Globus pallidus (tissue), 1 donor: ENCODE measurements at regions not wholly inside any gene's neighbourhood (a gene's known extent, or its start where the extent isn't known, plus 50 kb on each side); places are given as distances from the start of the nearest gene placed in this dataset.
"Not testable (repeated sequence)": the region's sequence is repeated elsewhere in the genome, so short reads cannot be mapped to it uniquely, and the experiment has no call there.

Source experiments
- DNase-seq: peaks from one replicate; pipeline ENCODE4 v3.0.0-alpha.2; 2015; ENCODE audit warnings: low spot score

DNA sequence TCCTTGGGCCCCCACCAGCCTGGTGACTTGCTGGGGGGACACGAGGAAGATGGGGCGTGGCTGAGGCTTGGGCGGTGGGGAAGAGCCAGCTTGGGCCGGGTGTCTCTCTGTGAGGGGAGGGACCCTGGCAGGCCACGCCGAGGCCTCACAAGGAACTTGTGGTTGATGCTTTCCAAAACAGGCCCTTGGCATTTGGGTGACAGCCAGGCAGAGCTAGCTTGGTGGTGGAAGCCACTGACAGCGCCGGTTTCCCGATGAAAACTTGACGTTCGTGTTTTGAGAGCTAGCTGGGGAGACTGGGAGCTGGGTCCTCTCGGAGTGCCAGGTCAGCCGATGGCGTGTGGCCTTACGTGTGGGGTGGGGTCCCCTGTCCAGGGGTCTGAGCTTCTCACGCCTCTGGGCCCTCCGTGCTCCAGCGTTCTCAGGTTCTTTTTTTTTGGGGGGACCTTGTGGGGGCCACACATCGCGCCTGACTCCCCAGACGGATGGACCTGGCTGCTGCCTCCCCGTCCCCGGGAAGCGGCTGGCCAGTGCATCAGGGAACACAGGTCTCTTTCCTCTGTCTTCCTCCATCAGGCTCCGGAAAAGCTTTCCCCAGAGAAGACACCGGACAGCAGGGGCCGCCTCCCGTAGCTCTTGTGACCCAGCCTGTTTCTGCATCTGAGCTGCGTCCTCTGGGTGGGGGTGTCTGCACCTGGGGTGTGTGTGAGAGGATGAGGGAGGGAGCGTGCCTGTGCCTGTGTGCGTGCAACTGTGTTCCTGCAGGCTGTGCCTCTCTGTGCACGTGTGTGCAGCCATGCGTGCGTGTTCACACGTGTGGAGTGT lies 129.3 kb upstream of the LPCAT1 start:
- DNase-seq: peak; percentile 24

DNA sequence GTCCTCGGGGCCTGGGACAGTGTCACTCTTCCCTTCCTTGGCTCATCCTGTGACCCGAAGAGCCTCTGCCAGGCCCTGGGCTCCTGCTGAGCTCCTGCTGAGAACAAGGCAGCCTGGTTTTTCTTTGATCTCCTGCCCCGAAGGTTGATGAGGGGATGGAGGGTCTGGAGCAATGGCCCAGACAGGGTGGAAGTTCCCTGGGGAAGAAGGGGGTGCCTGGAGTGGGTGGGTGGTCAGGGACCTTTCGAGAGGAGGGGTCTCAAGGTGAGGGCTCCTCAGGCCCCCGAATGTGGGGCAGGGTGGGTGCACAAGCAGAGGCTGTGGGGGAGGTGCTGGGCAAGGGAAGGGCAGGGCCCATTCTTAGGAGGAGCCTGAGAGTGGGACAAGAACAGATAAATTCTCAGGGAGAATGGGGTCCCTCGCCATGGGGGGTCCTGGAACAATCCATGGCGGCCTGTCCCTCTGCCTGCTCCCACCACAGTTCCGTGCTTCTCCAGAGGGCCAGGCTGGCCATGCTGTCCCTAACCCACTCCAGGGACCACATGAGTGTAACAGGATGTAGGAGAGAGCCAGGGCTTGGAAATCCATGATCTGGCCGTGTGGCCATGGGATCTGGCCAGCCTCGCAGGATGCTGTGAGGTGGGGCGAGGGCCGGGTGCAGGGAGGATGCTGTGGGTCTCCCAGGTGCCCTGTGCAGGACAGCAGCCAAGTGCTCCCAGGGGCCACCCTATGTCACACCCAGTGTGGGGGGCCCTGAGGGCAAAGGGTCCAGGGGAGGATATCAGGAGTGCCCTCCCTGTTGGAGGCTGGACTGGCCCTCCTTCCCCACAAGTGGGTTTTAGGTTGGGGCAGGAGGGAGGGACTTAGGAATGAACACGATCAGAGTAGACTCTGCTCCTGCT lies 128.5 kb upstream of the LPCAT1 start:
- no peak for DNase-seq

DNA sequence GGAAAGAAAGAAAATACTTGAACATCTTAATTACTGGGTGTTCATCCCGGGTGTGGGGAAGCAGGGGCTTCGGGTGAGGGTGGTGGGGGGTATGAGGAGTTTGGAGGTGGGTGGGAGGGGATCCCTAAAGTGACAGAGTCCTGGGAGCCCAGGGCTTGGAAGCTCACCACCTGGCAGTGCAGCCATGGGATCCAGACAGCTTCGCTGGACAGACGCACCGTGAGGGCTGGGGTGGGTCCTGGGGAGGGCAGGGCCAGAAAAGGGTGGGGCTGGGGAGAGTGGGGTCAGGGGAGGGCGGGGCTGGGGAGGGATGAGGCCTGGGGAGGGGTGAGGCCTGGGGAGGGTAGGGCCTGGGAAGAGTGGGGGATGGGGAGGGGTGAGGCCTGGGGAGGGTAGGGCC lies 127.5 kb upstream of the LPCAT1 start:
- no peak for DNase-seq

DNA sequence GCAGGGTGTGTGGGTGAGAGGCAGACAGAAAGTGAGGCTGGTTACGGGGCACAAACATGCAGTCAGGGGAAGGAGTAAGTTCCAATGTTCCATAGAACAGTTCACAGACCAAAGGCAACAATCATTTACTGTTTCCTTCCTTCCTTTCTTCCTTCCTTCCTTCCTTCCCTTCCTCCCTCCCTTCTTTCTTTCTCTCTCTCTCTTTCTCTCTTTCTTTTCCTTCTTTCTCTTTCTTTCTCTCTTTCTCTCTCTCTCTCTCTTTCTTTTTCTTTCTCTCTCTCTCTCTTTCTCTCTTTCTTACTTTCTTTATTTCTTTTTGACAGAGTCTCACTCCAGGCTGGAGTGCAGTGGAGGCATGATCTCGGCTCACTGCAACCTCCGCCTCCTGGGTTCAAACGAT lies 125.8 kb upstream of the LPCAT1 start:
- no peak for DNase-seq

DNA sequence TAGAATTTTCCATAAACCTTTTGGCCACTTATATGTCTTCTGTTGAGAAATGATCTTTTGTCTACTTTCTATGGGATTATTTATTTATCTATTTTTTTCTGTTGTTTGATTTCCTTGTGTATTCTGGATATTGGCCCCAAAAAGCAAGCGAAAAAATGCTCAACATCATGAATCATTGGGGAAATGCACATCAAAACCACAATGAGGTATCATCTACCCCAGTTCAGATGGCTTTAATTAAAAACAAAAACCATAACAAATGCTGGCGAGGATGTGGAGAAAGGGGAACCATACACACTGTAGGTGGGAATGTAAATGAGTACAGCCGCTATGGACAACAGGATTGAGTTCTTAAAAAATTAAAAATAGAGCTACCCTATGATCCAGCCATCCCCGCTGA lies 125.0 kb upstream of the LPCAT1 start:
- DNase-seq: no peak

DNA sequence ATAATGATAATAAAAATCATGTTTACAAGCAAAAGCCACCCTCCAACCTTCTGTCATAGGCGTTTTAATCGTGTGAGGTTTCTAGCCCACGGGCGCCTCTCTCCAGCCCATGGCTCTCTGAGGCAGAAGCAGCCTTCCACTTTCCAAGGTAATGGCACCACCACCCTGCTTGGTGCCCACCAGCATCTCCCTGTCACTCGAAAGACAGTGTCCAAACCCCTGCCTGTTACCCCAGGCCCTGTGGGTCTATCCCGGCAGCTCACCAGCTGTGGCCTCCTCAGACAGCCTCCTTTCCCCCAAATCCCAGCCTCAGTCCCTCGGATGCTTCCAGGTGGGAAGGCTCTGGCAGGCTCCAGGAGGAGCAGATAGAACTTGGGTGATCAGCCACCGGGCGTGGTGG lies 123.8 kb upstream of the LPCAT1 start:
- no peak for DNase-seq

DNA sequence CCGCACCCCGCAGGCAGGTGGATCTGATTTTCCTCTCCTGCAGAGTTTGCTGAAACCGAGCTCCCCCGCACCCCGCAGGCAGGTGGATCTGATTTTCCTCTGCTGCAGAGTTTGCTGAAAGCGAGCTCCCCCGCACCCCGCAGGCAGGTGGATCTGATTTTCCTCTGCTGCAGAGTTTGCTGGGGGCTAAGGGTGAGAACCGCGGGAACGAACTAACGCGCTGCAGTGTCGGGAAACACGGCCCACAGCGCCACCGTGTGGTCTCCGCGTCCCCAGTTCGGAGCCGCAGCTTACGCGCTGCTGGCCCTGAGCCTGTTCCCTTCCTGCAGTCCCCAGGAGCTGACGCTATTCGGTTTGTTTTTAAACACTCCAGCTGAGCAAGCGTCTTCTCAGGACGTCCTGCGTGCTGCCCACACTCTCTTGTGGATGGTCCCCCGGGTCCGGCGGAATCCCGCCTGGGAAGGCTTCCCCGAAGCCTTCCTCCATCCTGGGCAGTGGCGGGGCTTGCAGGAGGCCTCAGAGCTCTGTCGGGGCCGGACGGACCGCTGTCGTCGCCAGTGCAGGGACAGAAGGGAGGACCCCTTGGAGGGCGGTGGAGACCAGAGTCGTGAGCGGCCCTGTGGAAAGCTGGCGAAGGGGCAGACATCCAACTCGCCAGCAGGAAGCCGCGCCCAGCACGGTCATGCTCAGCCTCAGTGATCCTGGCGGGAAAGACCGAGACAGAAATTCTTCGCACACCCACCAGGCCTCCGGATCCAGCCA lies 121.2 kb upstream of the LPCAT1 start:
- DNase-seq: peak; percentile 67

DNA sequence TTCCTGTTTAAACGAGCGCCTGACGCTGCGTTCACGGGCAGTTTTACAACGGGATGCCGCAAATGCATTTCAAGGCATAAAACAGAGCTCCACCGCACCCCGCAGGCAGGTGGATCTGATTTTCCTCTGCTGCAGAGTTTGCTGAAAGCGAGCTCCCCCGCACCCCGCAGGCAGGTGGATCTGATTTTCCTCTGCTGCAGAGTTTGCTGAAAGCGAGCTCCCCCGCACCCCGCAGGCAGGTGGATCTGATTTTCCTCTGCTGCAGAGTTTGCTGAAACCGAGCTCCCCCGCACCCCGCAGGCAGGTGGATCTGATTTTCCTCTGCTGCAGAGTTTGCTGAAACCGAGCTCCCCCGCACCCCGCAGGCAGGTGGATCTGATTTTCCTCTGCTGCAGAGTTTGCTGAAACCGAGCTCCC lies 120.6 kb upstream of the LPCAT1 start:
- DNase-seq: not testable (repeated sequence)

DNA sequence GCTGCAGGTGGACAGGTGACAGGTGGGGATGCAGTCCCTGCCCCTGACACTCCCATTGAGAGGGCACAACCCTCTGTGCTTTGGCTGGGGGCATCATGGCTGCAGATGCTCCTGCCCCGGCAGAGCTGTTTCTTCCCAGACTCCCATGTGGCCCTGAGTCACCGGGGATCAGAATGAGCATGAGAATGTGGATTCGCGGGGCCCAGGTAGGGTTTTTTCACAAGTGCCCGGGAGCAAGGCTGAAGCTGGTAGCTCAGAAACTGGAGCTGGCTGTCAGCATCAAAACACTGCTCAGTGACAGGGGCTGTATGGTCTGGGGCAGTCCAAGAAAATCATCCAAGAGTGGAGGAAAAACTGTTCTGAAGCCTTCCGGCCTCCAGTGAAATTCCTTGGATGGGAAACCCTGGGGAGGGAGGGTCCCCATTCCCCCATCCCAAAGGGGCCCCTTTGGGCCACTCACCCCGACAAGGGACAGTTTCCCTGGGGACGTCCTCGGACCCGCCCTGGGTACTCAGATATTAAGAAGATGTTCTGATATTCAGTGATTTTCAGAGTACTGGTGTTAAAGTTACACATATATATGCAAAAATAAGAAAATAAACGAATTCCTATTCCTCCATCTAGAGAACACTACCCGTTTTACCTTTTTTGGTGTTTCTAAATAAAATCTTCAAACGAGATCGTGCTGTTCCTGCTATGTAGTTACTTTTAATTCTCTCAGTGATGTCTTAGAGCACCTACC lies 120.1 kb upstream of the LPCAT1 start:
- DNase-seq: no peak

DNA sequence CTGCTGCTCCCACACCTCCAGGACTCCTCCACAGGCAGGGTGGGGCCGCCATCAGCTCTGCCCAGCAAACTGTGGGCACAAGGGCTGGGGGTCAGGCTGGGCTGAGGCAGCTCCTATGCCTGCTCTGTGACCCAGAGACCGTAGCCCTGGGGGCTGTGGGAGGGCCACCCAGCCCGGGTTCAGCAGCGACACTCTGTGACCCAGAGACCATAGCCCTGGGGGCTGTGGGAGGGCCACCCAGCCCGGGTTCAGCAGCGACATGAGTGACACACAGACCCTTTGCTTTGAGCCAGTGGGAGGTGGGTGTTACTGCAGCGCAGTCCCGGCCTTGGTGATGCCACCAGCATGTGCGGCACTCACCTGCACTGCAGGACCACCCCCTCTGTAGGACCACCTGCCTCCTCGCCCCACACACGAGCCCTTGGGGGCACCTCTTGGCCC lies 118.9 kb upstream of the LPCAT1 start:
- no peak for DNase-seq

DNA sequence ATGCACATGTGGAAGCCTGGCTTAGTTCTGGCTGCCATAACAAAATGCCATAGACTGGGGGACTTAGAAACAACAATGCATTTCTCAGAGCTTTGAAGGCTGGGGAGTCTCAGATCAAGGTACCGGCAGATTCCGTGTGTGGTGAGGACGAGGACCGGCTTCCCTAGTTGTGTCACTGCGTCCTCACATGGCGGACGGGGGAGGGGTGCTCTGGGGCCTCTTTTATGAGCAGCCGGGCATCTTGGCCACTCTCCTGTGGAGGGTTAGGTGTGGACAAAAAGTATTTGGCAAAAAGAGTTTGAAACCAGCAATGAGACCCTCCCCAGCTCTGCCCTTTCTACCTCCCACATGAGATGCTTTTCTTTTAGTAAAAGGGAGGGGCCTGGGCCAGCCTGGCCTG lies 118.5 kb upstream of the LPCAT1 start:
- DNase-seq: no peak

DNA sequence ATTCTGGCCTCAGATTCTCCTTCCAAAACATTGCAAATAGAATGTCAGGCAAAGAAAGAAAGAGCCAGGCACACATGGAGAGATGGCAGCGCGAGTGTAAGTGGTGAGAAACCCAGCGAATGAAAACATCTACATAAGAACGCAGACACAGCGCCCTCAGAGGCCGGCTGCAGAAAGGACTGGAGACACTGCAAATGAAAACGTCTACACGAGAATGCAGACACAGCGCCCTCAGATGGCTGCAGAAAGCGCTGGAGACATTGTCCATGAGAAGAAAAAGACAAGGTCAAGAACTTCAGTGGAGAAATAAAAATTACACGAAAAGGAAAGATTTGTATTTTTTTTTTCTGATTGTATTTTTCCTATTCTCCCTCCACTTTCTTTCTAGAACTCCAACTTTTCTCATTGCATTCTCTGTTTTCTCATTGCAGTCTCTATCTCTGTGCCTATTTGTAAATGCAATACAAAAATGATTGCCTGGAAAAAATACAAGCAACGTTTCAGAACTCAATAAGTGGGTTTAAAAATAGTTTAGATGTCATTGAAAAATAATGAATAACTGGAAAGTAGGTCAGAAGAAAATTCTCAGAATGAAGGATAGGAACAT lies 117.9 kb upstream of the LPCAT1 start:
- DNase-seq: peak; percentile 87

DNA sequence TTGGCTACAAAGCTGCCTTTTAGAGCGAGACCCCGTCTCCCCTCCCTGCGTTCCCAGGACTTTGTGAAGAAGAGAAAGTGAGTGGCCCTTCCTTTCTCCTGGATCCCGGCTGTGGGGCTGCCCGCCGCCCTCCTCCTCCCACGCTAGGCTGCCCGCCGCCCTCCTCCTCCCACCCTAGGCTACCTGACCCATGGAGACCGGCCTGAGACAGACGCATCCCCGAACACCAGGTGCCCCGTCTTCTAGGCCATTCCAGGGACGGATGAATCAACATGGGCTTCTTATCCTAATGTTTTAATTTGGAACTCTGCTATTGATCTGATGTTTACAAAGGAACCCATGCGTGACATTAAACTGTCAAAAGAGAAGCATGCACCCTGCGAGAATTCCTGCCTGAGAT lies 117.3 kb upstream of the LPCAT1 start:
- DNase-seq: no peak

DNA sequence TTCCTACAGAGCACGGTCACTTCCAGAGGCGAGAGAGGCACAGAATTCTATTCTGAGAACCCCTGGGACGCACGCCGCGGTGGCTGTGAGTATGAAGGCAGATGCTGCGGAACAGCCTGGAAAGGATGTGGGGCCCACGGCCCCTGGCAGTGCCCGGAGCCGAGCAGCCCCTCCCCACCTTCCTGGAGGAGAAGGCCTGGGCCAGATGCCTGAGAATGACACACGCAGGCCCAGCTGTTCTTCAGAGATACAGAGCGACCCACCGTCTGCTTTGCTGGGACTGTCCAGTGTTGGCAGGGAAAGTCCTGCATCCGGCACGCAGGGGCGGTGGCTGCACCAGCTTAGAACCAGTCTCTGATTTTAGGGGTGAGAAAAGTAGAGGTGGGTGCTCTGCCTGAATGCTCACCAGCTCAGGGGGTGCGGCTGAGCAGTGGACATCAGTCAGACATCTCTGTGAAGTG lies 116.7 kb upstream of the LPCAT1 start:
- DNase-seq: no peak

DNA sequence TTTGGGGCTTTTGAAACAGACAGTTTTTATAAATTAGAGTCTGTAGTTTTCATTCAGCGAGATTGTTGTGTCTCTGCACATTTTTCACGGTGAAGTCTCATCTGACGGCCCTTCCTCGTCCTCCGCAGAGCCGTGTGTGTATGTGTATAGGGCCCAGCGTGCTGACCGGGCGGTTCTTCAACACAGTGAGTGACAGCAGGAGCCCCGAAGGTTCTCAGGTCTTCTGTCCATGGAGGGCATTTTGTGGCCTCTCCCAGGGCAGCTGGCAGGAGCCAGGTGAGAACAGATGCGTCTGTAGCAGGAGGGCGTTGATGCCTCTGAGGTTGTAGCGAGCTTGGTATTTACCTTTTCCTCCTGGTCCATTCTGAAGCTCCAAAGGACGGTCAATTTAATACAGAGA lies 116.0 kb upstream of the LPCAT1 start:
- no peak for DNase-seq

DNA sequence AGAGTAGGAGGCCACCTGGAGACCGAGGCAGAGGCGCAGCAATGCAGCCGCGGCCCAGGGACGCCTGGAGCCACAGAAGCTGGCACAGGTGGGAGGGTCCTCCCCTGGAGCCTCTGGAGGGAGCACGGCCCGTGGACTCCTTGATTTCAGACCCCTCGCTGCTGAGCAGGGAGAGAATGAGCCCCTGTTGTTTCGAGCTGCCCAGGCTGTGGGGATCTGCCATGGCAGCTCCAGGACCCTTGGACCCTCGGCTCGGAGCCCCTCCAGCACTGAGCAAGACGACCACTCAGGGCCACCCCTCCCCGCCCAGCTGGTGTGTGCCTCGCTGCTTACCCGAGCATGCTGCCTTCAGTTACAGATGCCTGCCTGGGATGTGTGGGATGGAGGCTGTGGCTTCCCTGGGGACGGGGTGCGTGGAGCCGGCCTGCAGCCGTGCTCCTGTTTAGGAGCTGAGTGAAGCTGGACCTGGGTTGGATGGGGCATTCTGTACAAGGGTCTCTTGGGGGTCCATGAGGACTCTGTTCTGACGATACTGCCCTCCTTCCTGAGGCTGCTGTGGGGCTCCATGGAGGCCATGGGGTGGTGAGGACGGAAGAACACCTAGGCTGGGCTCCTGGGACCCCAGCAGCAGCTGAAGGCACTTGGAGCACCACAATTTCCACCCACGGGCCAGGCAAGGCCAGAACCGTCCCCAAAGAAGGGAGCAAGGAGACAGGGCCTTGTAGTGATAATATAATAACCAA lies 115.1 kb upstream of the LPCAT1 start:
- no peak for DNase-seq

DNA sequence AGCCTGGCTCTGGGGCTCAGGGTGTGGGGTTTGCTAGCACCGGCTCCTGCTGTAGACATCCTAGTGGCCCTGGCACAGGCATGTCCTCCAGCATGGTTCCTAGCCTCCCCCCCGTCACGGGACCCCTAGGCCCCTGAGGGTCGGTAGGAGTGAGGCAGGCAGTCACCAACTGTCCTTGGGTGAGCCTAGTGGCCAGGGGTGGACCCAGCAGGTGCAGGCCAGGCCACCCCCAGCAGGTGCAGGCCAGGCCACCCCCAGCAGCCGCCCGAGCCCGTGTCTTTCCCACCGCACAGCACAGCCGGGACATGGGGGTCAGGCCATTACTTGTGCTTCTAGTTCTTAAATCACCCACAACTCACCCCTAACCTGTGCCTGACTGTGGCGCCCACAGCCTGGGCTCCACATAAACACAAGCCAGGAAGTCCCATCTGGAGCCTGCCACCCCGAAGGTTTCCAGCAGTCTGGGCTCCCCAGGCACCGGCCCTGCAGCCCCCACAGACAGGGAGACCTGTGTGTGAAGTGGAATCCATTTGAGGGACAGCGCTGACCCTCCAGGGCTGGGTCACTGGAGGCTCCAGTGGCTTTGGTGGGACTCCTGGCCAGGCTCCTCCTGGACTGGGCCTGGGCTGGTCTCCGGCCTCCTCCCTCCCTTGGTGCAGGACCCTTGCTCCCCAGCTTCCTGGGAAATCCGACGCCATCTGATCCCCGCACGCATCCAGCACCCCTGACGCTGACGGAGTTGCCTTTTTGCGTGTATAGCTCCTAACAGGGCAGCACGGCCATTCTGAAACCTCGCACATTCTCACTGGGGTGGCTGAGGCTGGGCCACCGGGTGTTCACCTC lies 114.1 kb upstream of the LPCAT1 start:
- no peak for DNase-seq

DNA sequence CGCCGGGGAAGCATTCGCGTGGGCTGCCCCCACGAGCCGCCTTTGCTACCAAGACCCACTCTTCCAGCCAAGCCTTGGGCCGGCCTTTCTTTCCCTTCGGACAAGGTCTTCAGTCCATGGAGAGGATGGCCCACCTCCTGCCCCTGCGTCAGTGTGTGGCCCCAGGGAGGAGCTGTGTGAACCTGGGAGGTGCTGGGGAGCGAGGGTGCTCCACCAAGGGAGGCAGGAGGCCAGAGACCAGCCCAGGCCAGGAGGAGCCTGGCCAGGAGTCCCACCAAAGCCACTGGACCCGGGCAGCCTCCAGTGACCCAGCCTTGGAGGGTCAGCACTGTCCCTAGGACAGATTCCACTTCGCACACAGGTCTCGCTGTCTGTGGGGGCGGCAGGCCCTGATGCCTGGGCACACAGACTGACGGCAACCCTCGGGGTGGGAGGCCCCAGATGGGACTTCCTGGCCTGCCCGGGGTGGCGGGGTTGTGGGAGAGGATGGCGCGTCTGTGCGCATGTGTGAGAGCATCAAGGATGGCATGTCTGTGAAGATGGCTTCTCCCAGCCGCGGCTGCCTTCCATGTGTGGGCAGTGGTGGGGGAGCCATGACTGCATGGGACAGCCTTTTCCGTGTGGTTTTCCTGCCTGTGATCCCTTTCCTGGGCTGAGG lies 113.3 kb upstream of the LPCAT1 start:
- DNase-seq: no peak

DNA sequence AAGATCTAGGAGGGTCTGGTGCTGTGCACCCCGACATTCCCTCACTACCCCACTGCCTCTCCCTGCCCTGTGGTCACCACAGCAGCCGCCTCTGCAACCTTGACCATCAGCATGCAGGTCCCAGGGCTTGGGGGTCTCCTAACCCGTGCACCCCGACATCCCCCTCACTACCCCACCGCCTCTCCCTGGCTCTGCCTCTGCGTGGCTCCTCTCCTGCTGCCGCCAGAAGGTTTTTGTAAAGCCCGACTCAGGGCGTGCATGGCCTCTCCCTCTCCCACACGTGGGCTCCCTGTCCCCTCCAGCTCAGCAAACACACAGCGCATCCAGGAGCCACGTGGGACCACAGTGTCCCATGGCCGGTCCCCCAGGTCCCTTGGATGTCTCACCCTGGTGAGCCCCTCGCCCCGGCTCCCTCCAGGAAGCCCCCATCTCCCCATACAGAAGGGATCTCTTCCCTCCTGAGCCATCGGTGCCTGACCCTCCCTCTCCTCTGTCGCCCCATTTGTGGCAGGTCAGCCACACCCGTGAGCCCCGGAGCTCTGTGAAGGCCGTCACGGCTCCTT lies 112.5 kb upstream of the LPCAT1 start:
- DNase-seq: not testable (repeated sequence)
